Esophagus (tissue), 2 donors: ENCODE measurements at regions not wholly inside any gene's neighbourhood (a gene's known extent, or its start where the extent isn't known, plus 50 kb on each side); places are given as distances from the start of the nearest gene placed in this dataset.

Experiments
- H3K27ac ChIP-seq, 2 donors: one replicate each; pipeline ENCODE4 v1.5.1; 2013; ENCODE audit warnings: low read depth in 2 of 2, mild to moderate bottlenecking in 2 of 2, inconsistent platforms in 1 of 2, low read length in 1 of 2, moderate library complexity in 1 of 2
- H3K27me3 ChIP-seq, 2 donors: one replicate each; pipeline ENCODE4 v1.6.1; 2013; ENCODE audit warnings: low read length in 2 of 2, control low read depth in 1 of 2, mild to moderate bottlenecking in 1 of 2; ENCODE audit not compliant: insufficient read depth in 2 of 2, control insufficient read depth in 1 of 2
- H3K36me3 ChIP-seq, 2 donors: one replicate each; pipeline ENCODE4 v1.6.1; 2013; ENCODE audit warnings: low read length in 1 of 2; ENCODE audit not compliant: control insufficient read depth in 2 of 2, insufficient read depth in 2 of 2
- H3K4me1 ChIP-seq, 2 donors: one replicate each; pipeline ENCODE4 v1.6.1; 2013; ENCODE audit warnings: low read length in 1 of 2; ENCODE audit not compliant: control insufficient read depth in 2 of 2, insufficient read depth in 2 of 2
- H3K4me3 ChIP-seq, 2 donors: one replicate each; pipeline ENCODE4 v1.5.1; 2013; ENCODE audit warnings: low read length in 2 of 2, mild to moderate bottlenecking in 2 of 2, low read depth in 1 of 2, moderate library complexity in 1 of 2
- H3K9me3 ChIP-seq, 2 donors: one replicate each; pipeline ENCODE4 v1.6.1; 2013; ENCODE audit warnings: mild to moderate bottlenecking in 2 of 2, low read depth in 1 of 2, low read length in 1 of 2, moderate library complexity in 1 of 2; ENCODE audit not compliant: control insufficient read depth in 2 of 2, insufficient read depth in 1 of 2
- WGBS, 2 donors: extraction: QIAGEN DNeasy Blood & Tissue Kit; methylation state at CpG; one replicate each; pipeline ENCODE4 v1.1.7; 2013; 5-methylcytosine and 5-hydroxymethylcytosine counted together
- donor health status: healthy with polysubstance abuse.
- donor health status: Bipolar disorder and iron deficiency.

- Histone ChIP-seq H3K36me3 (no peaks in the 10 kb centered on the region), H3K27ac (no peak overlapping the region), H3K4me3 (no peak overlapping the region), H3K4me1 (peaks cover 0 to 8% of the 10 kb centered on the region in 2 donors), H3K27me3 (no peaks in the 10 kb centered on the region), H3K9me3 (no peaks in the 10 kb centered on the region)
- WGBS, 2 donors: 15 to 19% methylated on average over 18 of the region's 18 CpGs
Observed at GRCh38 chr1:5651964-5652821, 340.0 kb downstream of the NPHP4 start.

GRCh38 chr1:5651473-5651872, 340.8 kb downstream of the NPHP4 start:
- Histone ChIP-seq H3K9me3 (no peaks in the 10 kb centered on the region), H3K4me1 (peaks cover 0 to 8% of the 10 kb centered on the region in 2 donors), H3K4me3 (no peak overlapping the region), H3K36me3 (no peaks in the 10 kb centered on the region), H3K27ac (no peak overlapping the region), H3K27me3 (no peaks in the 10 kb centered on the region)
- 81 to 85% methylated on average over 11 of the region's 11 CpGs for WGBS, 2 donors

GRCh38 chr1:5651027-5651410, 341.2 kb downstream of the NPHP4 start:
- Histone ChIP-seq H3K9me3 (no peaks in the 10 kb centered on the region), H3K4me1 (peaks cover 0 to 8% of the 10 kb centered on the region in 2 donors), H3K36me3 (no peaks in the 10 kb centered on the region), H3K27ac (no peak overlapping the region), H3K27me3 (no peaks in the 10 kb centered on the region), H3K4me3 (no peak overlapping the region)
- 76 to 82% methylated on average over 13 of the region's 13 CpGs for WGBS, 2 donors

- Histone ChIP-seq H3K4me3 (no peak overlapping the region), H3K27me3 (no peaks in the 10 kb centered on the region), H3K27ac (no peak overlapping the region), H3K9me3 (no peaks in the 10 kb centered on the region), H3K36me3 (no peaks in the 10 kb centered on the region), H3K4me1 (peaks cover 0 to 8% of the 10 kb centered on the region in 2 donors)
- 75 to 86% methylated on average over 22 of the region's 22 CpGs for WGBS, 2 donors
Observed at GRCh38 chr1:5650283-5651026, 341.8 kb downstream of the NPHP4 start.

- H3K4me1 ChIP-seq: peaks cover 0 to 8% of the 10 kb centered on the region in 2 donors
- H3K27me3 ChIP-seq: no peaks in the 10 kb centered on the region
- H3K36me3 ChIP-seq: no peaks in the 10 kb centered on the region
- no peak overlapping the region for H3K4me3 ChIP-seq
- peaks cover 0 to 3% of the 10 kb centered on the region in 2 donors for H3K9me3 ChIP-seq
- H3K27ac ChIP-seq: no peak overlapping the region
- 85% methylated on average over 5 of the region's 5 CpGs for WGBS, 2 donors
Observed at GRCh38 chr1:5649795-5650194, 342.4 kb downstream of the NPHP4 start.

- Histone ChIP-seq H3K36me3 (no peaks in the 10 kb centered on the region), H3K9me3 (peaks cover 0 to 3% of the 10 kb centered on the region in 2 donors), H3K4me1 (peaks cover 0 to 8% of the 10 kb centered on the region in 2 donors), H3K4me3 (no peak overlapping the region), H3K27me3 (no peaks in the 10 kb centered on the region), H3K27ac (no peak overlapping the region)
- 84 to 89% methylated on average over 4 of the region's 4 CpGs for whole genome bisulfite sequencing, 2 donors
Observed at GRCh38 chr1:5649166-5649551, 343.1 kb downstream of the NPHP4 start.

GRCh38 chr1:5648410-5649165, 343.6 kb downstream of the NPHP4 start:
- Histone ChIP-seq H3K4me1 (peaks cover 0 to 8% of the 10 kb centered on the region in 2 donors), H3K36me3 (no peaks in the 10 kb centered on the region), H3K27me3 (no peaks in the 10 kb centered on the region), H3K4me3 (no peak overlapping the region), H3K27ac (no peak overlapping the region), H3K9me3 (peaks cover 0 to 3% of the 10 kb centered on the region in 2 donors)
- 74 to 76% methylated on average over 10 of the region's 10 CpGs for WGBS, 2 donors

GRCh38 chr1:5647234-5647633, 345.0 kb downstream of the NPHP4 start:
- WGBS, 2 donors: 58 to 68% methylated on average over 7 of the region's 7 CpGs

GRCh38 chr1:5646486-5647149, 345.6 kb downstream of the NPHP4 start:
- WGBS, 2 donors: 53 to 61% methylated on average over 7 of the region's 7 CpGs
- H3K27me3 ChIP-seq: no peaks in the 10 kb centered on the region
- peaks cover 0 to 1% of the 10 kb centered on the region in 2 donors for H3K4me1 ChIP-seq
- no peak overlapping the region for H3K27ac ChIP-seq
- H3K9me3 ChIP-seq: peaks cover 0 to 3% of the 10 kb centered on the region in 2 donors
- H3K4me3 ChIP-seq: no peak overlapping the region
- H3K36me3 ChIP-seq: no peaks in the 10 kb centered on the region

More at GRCh38 chr1:5647234-5647633, 345.0 kb downstream of the NPHP4 start:
- Histone ChIP-seq H3K36me3 (no peaks in the 10 kb centered on the region), H3K27me3 (no peaks in the 10 kb centered on the region), H3K4me1 (peaks cover 0 to 5% of the 10 kb centered on the region in 2 donors), H3K4me3 (no peak overlapping the region), H3K27ac (no peak overlapping the region), H3K9me3 (peaks cover 0 to 3% of the 10 kb centered on the region in 2 donors)
